H9 (cell line): ENCODE measurements at regions not wholly inside any gene's neighbourhood (a gene's known extent, or its start where the extent isn't known, plus 50 kb on each side); places are given as distances from the start of the nearest gene placed in this dataset.

Experiments
- DNase-seq: peaks from one replicate; pipeline ENCODE4 v3.0.0-alpha.2; 2017
- H2AFZ ChIP-seq: one replicate; pipeline ENCODE4 v1.6.1; 2013; ENCODE audit warnings: mild to moderate bottlenecking, low read length, control low read depth, moderate library complexity
- H2AK5ac ChIP-seq: 2 replicates; pipeline ENCODE4 v1.6.1; 2013; ENCODE audit warnings: low read length, control low read depth, mixed read lengths; ENCODE audit not compliant: insufficient read length
- H2BK120ac ChIP-seq: one replicate; pipeline ENCODE4 v1.6.1; 2013; ENCODE audit warnings: low read depth, mild to moderate bottlenecking, low read length, control low read depth, inconsistent platforms; ENCODE audit not compliant: poor library complexity, severe bottlenecking
- H2BK12ac ChIP-seq: 2 replicates; pipeline ENCODE4 v1.6.1; 2013; ENCODE audit warnings: low read length, control low read depth, mixed read lengths, low read depth; ENCODE audit not compliant: insufficient read length
- H2BK15ac ChIP-seq: 2 replicates; pipeline ENCODE4 v1.6.1; 2013; ENCODE audit warnings: low read depth, low read length, control low read depth
- H2BK20ac ChIP-seq: one replicate; pipeline ENCODE4 v1.6.1; 2013; ENCODE audit warnings: low read depth, mild to moderate bottlenecking, low read length, control low read depth, inconsistent platforms; ENCODE audit not compliant: poor library complexity, severe bottlenecking
- H2BK5ac ChIP-seq: 2 replicates; pipeline ENCODE4 v1.6.1; 2013; ENCODE audit warnings: low read length, control low read depth, mixed read lengths; ENCODE audit not compliant: insufficient read length
- H3K14ac ChIP-seq: 2 replicates; pipeline ENCODE4 v1.6.1; 2013; ENCODE audit warnings: low read length, control low read depth; ENCODE audit not compliant: insufficient read depth
- H3K18ac ChIP-seq: 2 replicates; pipeline ENCODE4 v1.6.1; 2013; ENCODE audit warnings: low read depth, mild to moderate bottlenecking, mixed read lengths, low read length, control low read depth; ENCODE audit not compliant: insufficient read length
- H3K23ac ChIP-seq: 2 replicates; pipeline ENCODE4 v1.6.1; 2013; ENCODE audit warnings: low read length, control low read depth, mixed read lengths, low read depth; ENCODE audit not compliant: insufficient read length
- H3K23me2 ChIP-seq: 2 replicates; pipeline ENCODE4 v1.6.1; 2013; ENCODE audit warnings: low read depth, mild to moderate bottlenecking, mixed read lengths, low read length, control low read depth; ENCODE audit not compliant: insufficient read length, poor library complexity, severe bottlenecking
- H3K27ac ChIP-seq: 2 replicates; pipeline ENCODE4 v1.5.1; 2013; ENCODE audit warnings: low read length, control low read depth, mixed read lengths, low read depth; ENCODE audit not compliant: insufficient read length
- H3K27me3 ChIP-seq: 2 replicates; pipeline ENCODE4 v1.6.1; 2013; ENCODE audit warnings: low read length, control low read depth, inconsistent platforms; ENCODE audit not compliant: insufficient read depth
- H3K4ac ChIP-seq: 2 replicates; pipeline ENCODE4 v1.6.1; 2013; ENCODE audit warnings: low read depth, mild to moderate bottlenecking, control low read depth, inconsistent platforms, low read length, moderate library complexity
- H3K4me1 ChIP-seq: 2 replicates; pipeline ENCODE4 v1.6.1; 2013; ENCODE audit warnings: low read length, control low read depth, inconsistent platforms; ENCODE audit not compliant: insufficient read depth
- H3K4me2 ChIP-seq: 2 replicates; pipeline ENCODE4 v1.6.1; 2013; ENCODE audit warnings: low read length, control low read depth, mixed read lengths; ENCODE audit not compliant: insufficient read length, insufficient read depth
- H3K56ac ChIP-seq: 2 replicates; pipeline ENCODE4 v1.6.1; 2013; ENCODE audit warnings: low read depth, mild to moderate bottlenecking, mixed read lengths, low read length, control low read depth; ENCODE audit not compliant: insufficient read length
- H3K79me1 ChIP-seq: 2 replicates; pipeline ENCODE4 v1.6.1; 2013; ENCODE audit warnings: low read depth, mild to moderate bottlenecking, moderate library complexity, low read length, control low read depth, inconsistent platforms; ENCODE audit not compliant: insufficient read depth, poor library complexity, severe bottlenecking
- H3K79me2 ChIP-seq: 2 replicates; pipeline ENCODE4 v1.6.1; 2013; ENCODE audit warnings: low read length, control low read depth, inconsistent platforms; ENCODE audit not compliant: insufficient read depth
- H3K9ac ChIP-seq: 2 replicates; pipeline ENCODE4 v1.6.1; 2013; ENCODE audit warnings: low read length, control low read depth, mixed read lengths; ENCODE audit not compliant: insufficient read length; ENCODE audit errors: extremely low read depth
- H3K9me3 ChIP-seq: one replicate; pipeline ENCODE4 v1.6.1; 2013; ENCODE audit warnings: low read depth, low read length, inconsistent platforms; ENCODE audit not compliant: control insufficient read depth
- H3T11ph ChIP-seq: one replicate; pipeline ENCODE4 v1.6.1; 2013; ENCODE audit warnings: mild to moderate bottlenecking, low read length, control low read depth, inconsistent platforms
- H4K20me1 ChIP-seq: one replicate; pipeline ENCODE4 v1.6.1; 2013; ENCODE audit not compliant: control insufficient read depth, insufficient read length, insufficient read depth
- H4K5ac ChIP-seq: 2 replicates; pipeline ENCODE4 v1.6.1; 2013; ENCODE audit warnings: low read depth, mild to moderate bottlenecking, mixed read lengths, low read length, control low read depth; ENCODE audit not compliant: insufficient read length
- H4K8ac ChIP-seq: replicated peaks from 2 replicates; pipeline ENCODE4 v1.6.1; 2013; ENCODE audit warnings: low read length, control low read depth, mixed read lengths, low read depth; ENCODE audit not compliant: insufficient read length
- H4K91ac ChIP-seq: 2 replicates; pipeline ENCODE4 v1.6.1; 2013; ENCODE audit warnings: low read depth, mild to moderate bottlenecking, moderate library complexity, mixed read lengths, low read length, control low read depth; ENCODE audit not compliant: insufficient read length
- H3K27ac Mint-ChIP-seq, 3 experiments: 2 replicates in 2 of 3; 3 replicates in 1 of 3; pipeline ENCODE4 v1.8.0; 2020 to 2021; ENCODE audit warnings: mixed read lengths in 3 of 3, mild to moderate bottlenecking in 1 of 3, moderate library complexity in 1 of 3
- H3K27me3 Mint-ChIP-seq: 2 replicates; pipeline ENCODE4 v1.8.0; 2021; ENCODE audit warnings: low read depth, mild to moderate bottlenecking, moderate library complexity, mixed read lengths
- H3K36me3 Mint-ChIP-seq, 3 experiments: 2 replicates in 2 of 3; 3 replicates in 1 of 3; pipeline ENCODE4 v1.8.0; 2020 to 2021; ENCODE audit warnings: low read depth in 3 of 3, mixed read lengths in 3 of 3; ENCODE audit not compliant: insufficient read depth in 1 of 3
- H3K4me1 Mint-ChIP-seq, 2 experiments: 2 replicates each; pipeline ENCODE4 v1.8.0; 2020; ENCODE audit warnings: mixed read lengths in 2 of 2
- H3K4me3 Mint-ChIP-seq, 2 experiments: 2 replicates in 1 of 2; 3 replicates in 1 of 2; pipeline ENCODE4 v1.8.0; 2020 to 2021; ENCODE audit warnings: mild to moderate bottlenecking in 2 of 2, mixed read lengths in 2 of 2, moderate library complexity in 1 of 2
- H3K9me3 Mint-ChIP-seq, 2 experiments: 2 replicates in 1 of 2; 3 replicates in 1 of 2; pipeline ENCODE4 v1.8.0; 2020; ENCODE audit warnings: mild to moderate bottlenecking in 2 of 2, mixed read lengths in 2 of 2, moderate library complexity in 1 of 2
- WGBS: extraction: QIAGEN DNeasy Blood & Tissue Kit; methylation state at CpG from one replicate; pipeline ENCODE4 v1.1.7; 2013; ENCODE audit warnings: missing lambda C conversion rate, low lambda C conversion rate, mixed read lengths; ENCODE audit not compliant: insufficient read length; ENCODE audit errors: extremely low coverage; 5-methylcytosine and 5-hydroxymethylcytosine counted together
- TF ChIP-seq, protein P1 (sequence below): fragments of 200-600 bp; sonication (generic); conservative IDR thresholded peaks from 3 replicates; pipeline ENCODE4 v1.8.0; 2021; ENCODE audit warnings: antibody characterized with exemption, mild to moderate bottlenecking

DNA sequence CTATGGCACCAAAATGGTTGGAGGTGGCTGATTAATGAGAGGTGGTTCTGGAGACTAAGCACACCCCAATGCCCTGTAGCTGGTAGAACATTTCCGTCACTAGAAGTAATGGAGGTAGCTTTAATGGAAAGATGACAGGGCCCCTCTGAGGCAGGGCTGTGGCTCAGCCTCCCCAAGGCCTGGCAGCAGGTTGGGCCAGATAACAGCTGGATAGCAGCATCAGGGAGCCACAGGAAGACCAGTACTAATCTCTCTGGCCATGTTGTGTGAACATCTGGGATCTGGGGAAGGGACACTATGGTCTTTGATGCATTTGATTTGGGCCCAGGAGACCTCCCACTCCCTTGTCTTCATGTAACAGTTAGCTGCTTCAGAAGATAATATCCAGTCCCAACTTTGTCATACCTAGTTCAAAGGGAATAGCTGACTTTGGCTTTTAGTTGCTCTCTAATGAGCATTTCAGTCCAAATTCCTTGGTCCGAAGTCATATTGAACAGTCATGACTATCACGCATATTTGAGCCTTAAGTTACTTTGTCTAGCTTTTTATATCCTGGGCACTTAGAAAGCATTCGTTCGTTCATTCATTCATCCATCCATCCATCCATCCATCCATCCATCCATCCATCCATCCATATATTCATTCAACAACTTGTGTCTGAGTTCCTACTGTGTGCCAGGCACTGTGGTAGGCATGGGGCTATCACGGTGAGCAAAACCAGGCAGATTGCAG lies 53.0 kb upstream of the LMO2 start:
- WGBS = no CpG with 5 or more reads among the region's 6 CpGs
- H4K20me1 ChIP-seq = no peaks in the 10 kb centered on the region
- no peak overlapping the region for H2AK5ac ChIP-seq
- H3K4me2 ChIP-seq = no peak overlapping the region
- H4K5ac ChIP-seq = no peak overlapping the region
- H3K9me3 ChIP-seq = no peaks in the 10 kb centered on the region
- no peak overlapping the region for H3K27ac ChIP-seq
- no peak overlapping the region for H3T11ph ChIP-seq
- no peak overlapping the region for H3K9ac ChIP-seq
- no peaks in the 10 kb centered on the region for H3K79me2 ChIP-seq
- H2BK120ac ChIP-seq = no peak overlapping the region
- H3K4me1 ChIP-seq = no peaks in the 10 kb centered on the region
- no peaks in the 10 kb centered on the region for H3K79me1 ChIP-seq
- no peak overlapping the region for H4K91ac ChIP-seq
- no peak overlapping the region for H3K18ac ChIP-seq
- H3K56ac ChIP-seq = no peak overlapping the region
- no peak for DNase-seq
- no peak overlapping the region for H3K4ac ChIP-seq
- no peak overlapping the region for H2BK20ac ChIP-seq
- no peaks in the 10 kb centered on the region for H3K23me2 ChIP-seq
- Mint-ChIP-seq H3K9me3 (no peaks in the 10 kb centered on the region), H3K27me3 (no peaks in the 10 kb centered on the region), H3K4me1 (peaks cover 8 to 9% of the 10 kb centered on the region in 2 experiments), H3K4me3 (no peak overlapping the region), H3K27ac (no peak overlapping the region), H3K36me3 (no peaks in the 10 kb centered on the region)
- no peak overlapping the region for H3K23ac ChIP-seq
- H2BK12ac ChIP-seq = no peak overlapping the region
- H4K8ac ChIP-seq = no peak overlapping the region
- no peaks in the 10 kb centered on the region for H3K27me3 ChIP-seq
- no peak overlapping the region for H2BK5ac ChIP-seq
- TF ChIP-seq, protein P1, sequence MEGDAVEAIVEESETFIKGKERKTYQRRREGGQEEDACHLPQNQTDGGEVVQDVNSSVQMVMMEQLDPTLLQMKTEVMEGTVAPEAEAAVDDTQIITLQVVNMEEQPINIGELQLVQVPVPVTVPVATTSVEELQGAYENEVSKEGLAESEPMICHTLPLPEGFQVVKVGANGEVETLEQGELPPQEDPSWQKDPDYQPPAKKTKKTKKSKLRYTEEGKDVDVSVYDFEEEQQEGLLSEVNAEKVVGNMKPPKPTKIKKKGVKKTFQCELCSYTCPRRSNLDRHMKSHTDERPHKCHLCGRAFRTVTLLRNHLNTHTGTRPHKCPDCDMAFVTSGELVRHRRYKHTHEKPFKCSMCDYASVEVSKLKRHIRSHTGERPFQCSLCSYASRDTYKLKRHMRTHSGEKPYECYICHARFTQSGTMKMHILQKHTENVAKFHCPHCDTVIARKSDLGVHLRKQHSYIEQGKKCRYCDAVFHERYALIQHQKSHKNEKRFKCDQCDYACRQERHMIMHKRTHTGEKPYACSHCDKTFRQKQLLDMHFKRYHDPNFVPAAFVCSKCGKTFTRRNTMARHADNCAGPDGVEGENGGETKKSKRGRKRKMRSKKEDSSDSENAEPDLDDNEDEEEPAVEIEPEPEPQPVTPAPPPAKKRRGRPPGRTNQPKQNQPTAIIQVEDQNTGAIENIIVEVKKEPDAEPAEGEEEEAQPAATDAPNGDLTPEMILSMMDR = no peak
- no peak overlapping the region for H2AFZ ChIP-seq
- H2BK15ac ChIP-seq = no peak overlapping the region
- no peak overlapping the region for H3K14ac ChIP-seq
